GM23338 (cell line): ENCODE measurements at regions not wholly inside any gene's neighbourhood (a gene's known extent, or its start where the extent isn't known, plus 50 kb on each side); places are given as distances from the start of the nearest gene placed in this dataset.

Experiments
- ATAC-seq: fragments of 200-7000 bp; cut with Tn5 transposase; 3 replicates; pipeline ENCODE4 v1.9.1; 2020
- DNase-seq: peaks from one replicate; pipeline ENCODE4 v3.0.0-alpha.2; 2015; ENCODE audit warnings: low spot score
- H2AFZ ChIP-seq: fragments of 200-600 bp; sonication (generic); 2 replicates; pipeline ENCODE4 v1.8.0; 2016; ENCODE audit warnings: antibody characterized with exemption, mild to moderate bottlenecking, moderate library complexity
- H3F3A ChIP-seq: fragments of 200-600 bp; sonication (generic); replicated peaks from 2 replicates; pipeline ENCODE4 v1.8.0; 2017; ENCODE audit warnings: antibody characterized with exemption, mixed run types, low read depth
- H3K27ac ChIP-seq: fragments of 200-600 bp; sonication (generic); 2 replicates; pipeline ENCODE4 v1.6.1; 2016; ENCODE audit warnings: low read depth
- H3K27me3 ChIP-seq: fragments of 200-600 bp; sonication (generic); 2 replicates; pipeline ENCODE4 v1.8.0; 2016; ENCODE audit warnings: mild to moderate bottlenecking, mixed run types, moderate library complexity; ENCODE audit not compliant: insufficient read depth
- H3K36me3 ChIP-seq: fragments of 200-600 bp; sonication (generic); 2 replicates; pipeline ENCODE4 v1.8.0; 2016; ENCODE audit warnings: mild to moderate bottlenecking; ENCODE audit not compliant: insufficient read depth
- H3K4me1 ChIP-seq: fragments of 200-600 bp; sonication (generic); 2 replicates; pipeline ENCODE4 v1.8.0; 2016; ENCODE audit warnings: mild to moderate bottlenecking, moderate library complexity; ENCODE audit not compliant: insufficient read depth
- H3K4me2 ChIP-seq: fragments of 200-600 bp; sonication (generic); 2 replicates; pipeline ENCODE4 v1.7.1; 2017; ENCODE audit warnings: mixed run types
- H3K4me3 ChIP-seq: fragments of 200-600 bp; sonication (generic); 2 replicates; pipeline ENCODE4 v1.6.1; 2016; ENCODE audit warnings: mixed run types
- H3K79me2 ChIP-seq: fragments of 200-600 bp; sonication (generic); replicated peaks from 2 replicates; pipeline ENCODE4 v1.8.0; 2017; ENCODE audit warnings: mild to moderate bottlenecking; ENCODE audit not compliant: insufficient read depth
- H3K9me2 ChIP-seq: fragments of 200-600 bp; sonication (generic); 2 replicates; pipeline ENCODE4 v1.8.0; 2017; ENCODE audit not compliant: insufficient read depth
- H4K20me1 ChIP-seq: fragments of 200-600 bp; sonication (generic); replicated peaks from 2 replicates; pipeline ENCODE4 v1.8.0; 2017; ENCODE audit warnings: mild to moderate bottlenecking; ENCODE audit not compliant: insufficient read depth
- H3K27ac Mint-ChIP-seq: 2 replicates; pipeline ENCODE4 v1.8.0; 2020; ENCODE audit warnings: inconsistent platforms, mild to moderate bottlenecking, moderate library complexity, mixed read lengths
- H3K27me3 Mint-ChIP-seq: 3 replicates; pipeline ENCODE4 v1.8.0; 2022; ENCODE audit warnings: low read depth, mild to moderate bottlenecking, moderate library complexity, mixed read lengths, inconsistent platforms; ENCODE audit not compliant: insufficient read depth, poor library complexity
- H3K36me3 Mint-ChIP-seq: 3 replicates; pipeline ENCODE4 v1.8.0; 2021; ENCODE audit warnings: low read depth, mild to moderate bottlenecking, inconsistent platforms, moderate library complexity, mixed read lengths
- H3K4me1 Mint-ChIP-seq: 3 replicates; pipeline ENCODE4 v1.8.0; 2020; ENCODE audit warnings: mild to moderate bottlenecking, inconsistent platforms, mixed read lengths
- H3K4me3 Mint-ChIP-seq: 3 replicates; pipeline ENCODE4 v1.8.0; 2021; ENCODE audit warnings: moderate library complexity, mild to moderate bottlenecking, inconsistent platforms, mixed read lengths
- H3K9me3 Mint-ChIP-seq: 3 replicates; pipeline ENCODE4 v1.8.0; 2020; ENCODE audit warnings: moderate library complexity, mild to moderate bottlenecking, inconsistent platforms, mixed read lengths
- CTCF ChIP-seq, 2 experiments: fragments of 200-600 bp in 1 of 2; sonication (generic) in 1 of 2; conservative IDR thresholded peaks; 2 replicates each; pipeline versions ENCODE4 v1.5.1 to v1.6.1; 2016 to 2017; ENCODE audit warnings: antibody characterized with exemption in 2 of 2, low read depth in 2 of 2, mild to moderate bottlenecking in 2 of 2, moderate library complexity in 1 of 2
- REST ChIP-seq: IDR thresholded peaks from one replicate; pipeline ENCODE4 v1.6.1; 2018; ENCODE audit warnings: antibody characterized with exemption; ENCODE audit not compliant: unreplicated experiment
- STAT1 ChIP-seq: IDR thresholded peaks from one replicate; pipeline ENCODE4 v1.6.1; 2016; ENCODE audit warnings: antibody characterized with exemption; ENCODE audit not compliant: unreplicated experiment
- TF ChIP-seq, protein P1 (sequence below): fragments of 250-450 bp; sonication (Bioruptor Pico); IDR thresholded peaks from 2 replicates; pipeline ENCODE4 v1.5.0; 2020; ENCODE audit warnings: mild to moderate bottlenecking, moderate library complexity

DNA sequence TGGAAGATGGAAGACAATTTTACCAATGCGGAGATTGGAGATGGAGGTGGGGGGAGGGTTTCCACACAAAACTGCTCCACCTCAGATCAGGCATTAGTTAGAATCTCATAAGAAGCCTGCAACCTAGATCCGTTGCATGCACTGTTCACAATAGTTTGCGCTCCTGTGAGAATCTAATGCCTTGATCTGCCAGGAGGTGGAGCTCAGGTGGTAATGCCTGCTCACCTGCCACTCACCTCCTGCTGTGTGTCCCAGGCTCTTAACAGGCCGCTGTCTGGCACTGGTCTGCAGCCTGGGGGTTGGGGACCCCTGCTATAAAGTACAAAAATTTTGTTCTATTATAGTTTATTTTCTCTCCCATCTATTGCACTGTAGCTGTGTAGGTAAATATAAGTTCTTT lies 84.9 kb upstream of the FOXG1 start:
- Histone ChIP-seq H3K79me2 (no peaks in the 10 kb centered on the region), H3K4me2 (no peak overlapping the region), H3K36me3 (no peaks in the 10 kb centered on the region), H3K27ac (no peak overlapping the region), H3K9me2 (no peaks in the 10 kb centered on the region; the same call in 1 of the 2 replicates), H3K4me1 (no peaks in the 10 kb centered on the region), H2AFZ (no peak overlapping the region), H3F3A (no peaks in the 10 kb centered on the region), H4K20me1 (no peaks in the 10 kb centered on the region), H3K27me3 (no peaks in the 10 kb centered on the region), H3K4me3 (no peak overlapping the region)
- peak; percentile 92 for ATAC-seq
- no peak overlapping the region for H3K4me3 Mint-ChIP-seq
- H3K4me1 Mint-ChIP-seq, result no peaks in the 10 kb centered on the region
- H3K27me3 Mint-ChIP-seq, result no peaks in the 10 kb centered on the region
- peaks cover 7% of the 10 kb centered on the region for H3K9me3 Mint-ChIP-seq
- DNase-seq, result peak; percentile 78
- peaks cover 9% of the 10 kb centered on the region; the same call in 2 of the 3 replicates for H3K36me3 Mint-ChIP-seq
- no peak overlapping the region for H3K27ac Mint-ChIP-seq
- TF ChIP-seq CTCF (conservative IDR thresholded peaks at IDR 0.05; ENCODE audit: low read depth in 2 of 2), result peak; percentile 56 to 68
- no peak for TF ChIP-seq STAT1
- TF ChIP-seq, protein P1, sequence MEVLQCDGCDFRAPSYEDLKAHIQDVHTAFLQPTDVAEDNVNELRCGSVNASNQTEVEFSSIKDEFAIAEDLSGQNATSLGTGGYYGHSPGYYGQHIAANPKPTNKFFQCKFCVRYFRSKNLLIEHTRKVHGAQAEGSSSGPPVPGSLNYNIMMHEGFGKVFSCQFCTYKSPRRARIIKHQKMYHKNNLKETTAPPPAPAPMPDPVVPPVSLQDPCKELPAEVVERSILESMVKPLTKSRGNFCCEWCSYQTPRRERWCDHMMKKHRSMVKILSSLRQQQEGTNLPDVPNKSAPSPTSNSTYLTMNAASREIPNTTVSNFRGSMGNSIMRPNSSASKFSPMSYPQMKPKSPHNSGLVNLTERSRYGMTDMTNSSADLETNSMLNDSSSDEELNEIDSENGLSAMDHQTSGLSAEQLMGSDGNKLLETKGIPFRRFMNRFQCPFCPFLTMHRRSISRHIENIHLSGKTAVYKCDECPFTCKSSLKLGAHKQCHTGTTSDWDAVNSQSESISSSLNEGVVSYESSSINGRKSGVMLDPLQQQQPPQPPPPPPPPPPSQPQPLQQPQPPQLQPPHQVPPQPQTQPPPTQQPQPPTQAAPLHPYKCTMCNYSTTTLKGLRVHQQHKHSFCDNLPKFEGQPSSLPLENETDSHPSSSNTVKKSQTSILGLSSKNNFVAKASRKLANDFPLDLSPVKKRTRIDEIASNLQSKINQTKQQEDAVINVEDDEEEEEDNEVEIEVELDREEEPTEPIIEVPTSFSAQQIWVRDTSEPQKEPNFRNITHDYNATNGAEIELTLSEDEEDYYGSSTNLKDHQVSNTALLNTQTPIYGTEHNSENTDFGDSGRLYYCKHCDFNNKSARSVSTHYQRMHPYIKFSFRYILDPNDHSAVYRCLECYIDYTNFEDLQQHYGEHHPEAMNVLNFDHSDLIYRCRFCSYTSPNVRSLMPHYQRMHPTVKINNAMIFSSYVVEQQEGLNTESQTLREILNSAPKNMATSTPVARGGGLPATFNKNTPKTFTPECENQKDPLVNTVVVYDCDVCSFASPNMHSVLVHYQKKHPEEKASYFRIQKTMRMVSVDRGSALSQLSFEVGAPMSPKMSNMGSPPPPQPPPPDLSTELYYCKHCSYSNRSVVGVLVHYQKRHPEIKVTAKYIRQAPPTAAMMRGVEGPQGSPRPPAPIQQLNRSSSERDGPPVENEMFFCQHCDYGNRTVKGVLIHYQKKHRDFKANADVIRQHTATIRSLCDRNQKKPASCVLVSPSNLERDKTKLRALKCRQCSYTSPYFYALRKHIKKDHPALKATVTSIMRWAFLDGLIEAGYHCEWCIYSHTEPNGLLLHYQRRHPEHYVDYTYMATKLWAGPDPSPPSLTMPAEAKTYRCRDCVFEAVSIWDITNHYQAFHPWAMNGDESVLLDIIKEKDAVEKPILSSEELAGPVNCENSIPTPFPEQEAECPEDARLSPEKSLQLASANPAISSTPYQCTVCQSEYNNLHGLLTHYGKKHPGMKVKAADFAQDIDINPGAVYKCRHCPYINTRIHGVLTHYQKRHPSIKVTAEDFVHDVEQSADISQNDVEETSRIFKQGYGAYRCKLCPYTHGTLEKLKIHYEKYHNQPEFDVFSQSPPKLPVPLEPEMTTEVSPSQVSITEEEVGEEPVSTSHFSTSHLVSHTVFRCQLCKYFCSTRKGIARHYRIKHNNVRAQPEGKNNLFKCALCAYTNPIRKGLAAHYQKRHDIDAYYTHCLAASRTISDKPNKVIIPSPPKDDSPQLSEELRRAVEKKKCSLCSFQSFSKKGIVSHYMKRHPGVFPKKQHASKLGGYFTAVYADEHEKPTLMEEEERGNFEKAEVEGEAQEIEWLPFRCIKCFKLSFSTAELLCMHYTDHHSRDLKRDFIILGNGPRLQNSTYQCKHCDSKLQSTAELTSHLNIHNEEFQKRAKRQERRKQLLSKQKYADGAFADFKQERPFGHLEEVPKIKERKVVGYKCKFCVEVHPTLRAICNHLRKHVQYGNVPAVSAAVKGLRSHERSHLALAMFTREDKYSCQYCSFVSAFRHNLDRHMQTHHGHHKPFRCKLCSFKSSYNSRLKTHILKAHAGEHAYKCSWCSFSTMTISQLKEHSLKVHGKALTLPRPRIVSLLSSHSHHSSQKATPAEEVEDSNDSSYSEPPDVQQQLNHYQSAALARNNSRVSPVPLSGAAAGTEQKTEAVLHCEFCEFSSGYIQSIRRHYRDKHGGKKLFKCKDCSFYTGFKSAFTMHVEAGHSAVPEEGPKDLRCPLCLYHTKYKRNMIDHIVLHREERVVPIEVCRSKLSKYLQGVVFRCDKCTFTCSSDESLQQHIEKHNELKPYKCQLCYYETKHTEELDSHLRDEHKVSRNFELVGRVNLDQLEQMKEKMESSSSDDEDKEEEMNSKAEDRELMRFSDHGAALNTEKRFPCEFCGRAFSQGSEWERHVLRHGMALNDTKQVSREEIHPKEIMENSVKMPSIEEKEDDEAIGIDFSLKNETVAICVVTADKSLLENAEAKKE (CRISPR knock-in tag), result no peak
- no peak for TF ChIP-seq REST
